GM18861 (cell line): ENCODE measurements at regions not wholly inside any gene's neighbourhood (a gene's known extent, or its start where the extent isn't known, plus 50 kb on each side); places are given as distances from the start of the nearest gene placed in this dataset.
"Not testable (repeated sequence)": the region's sequence is repeated elsewhere in the genome, so short reads cannot be mapped to it uniquely, and the experiment has no call there.

Source experiments
- ATAC-seq: cut with Tn5 transposase; IDR thresholded peaks from one replicate; pipeline ENCODE4 v1.9.1; 2021; ENCODE audit not compliant: unreplicated experiment

DNA sequence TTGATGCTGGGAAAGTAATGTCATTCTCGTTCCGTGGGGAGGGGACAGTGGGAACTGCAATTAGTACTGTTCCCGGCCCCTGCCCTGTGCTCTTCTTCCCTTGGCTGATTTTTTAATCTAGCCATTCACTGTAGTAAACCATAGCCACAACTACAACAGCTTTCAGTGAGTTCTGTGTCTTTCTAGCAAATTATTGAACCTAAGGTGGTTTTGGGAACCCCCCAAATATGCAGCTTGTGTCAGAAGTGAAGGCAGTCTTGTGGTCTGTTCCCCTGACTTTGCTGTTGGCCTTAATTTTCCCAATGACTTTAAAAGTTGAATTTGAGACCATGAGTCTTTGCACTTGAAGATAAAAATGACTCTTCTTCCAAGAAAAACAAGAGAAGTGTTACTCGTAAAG, 114.3 kb upstream of the ETV6 start:
- ATAC-seq: no peak

DNA sequence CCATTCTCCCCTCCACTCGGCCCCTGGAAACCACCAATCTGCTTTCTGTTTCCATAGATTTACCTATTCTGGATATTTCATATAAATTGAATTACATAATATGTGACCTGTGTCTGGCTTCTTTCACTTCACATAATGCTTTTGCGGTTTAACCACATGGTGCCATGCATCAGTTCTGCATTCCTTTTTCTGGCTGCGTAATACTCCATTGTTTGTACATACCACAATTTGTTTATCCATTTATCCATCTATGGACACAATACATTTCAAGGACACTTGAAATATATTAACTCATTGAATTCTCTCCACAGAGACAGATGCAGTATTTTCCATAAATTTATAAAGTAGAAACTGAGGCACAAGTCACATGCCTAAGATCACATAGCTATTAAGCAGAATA, 110.3 kb upstream of the ETV6 start:
- no peak for ATAC-seq

DNA sequence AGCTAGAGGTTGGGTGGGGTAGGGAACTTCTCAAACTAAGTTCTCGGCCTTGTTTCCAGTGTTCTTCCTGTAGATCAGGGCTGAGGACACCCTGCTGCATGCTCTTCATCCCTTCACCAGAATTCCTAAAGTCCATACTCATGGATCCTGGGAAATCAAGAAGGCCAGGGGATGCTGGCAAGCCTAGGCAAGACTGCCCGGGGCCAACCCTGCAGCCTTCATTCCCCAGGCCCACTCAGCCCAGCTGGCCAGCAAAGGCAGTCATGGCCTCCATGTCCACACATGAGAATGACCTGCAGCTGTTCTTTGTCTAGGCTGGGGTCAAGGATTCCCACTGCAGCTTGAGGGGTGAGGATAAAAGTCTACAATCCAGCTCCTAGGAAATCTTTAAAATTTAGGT, 109.3 kb upstream of the ETV6 start:
- no peak for ATAC-seq

DNA sequence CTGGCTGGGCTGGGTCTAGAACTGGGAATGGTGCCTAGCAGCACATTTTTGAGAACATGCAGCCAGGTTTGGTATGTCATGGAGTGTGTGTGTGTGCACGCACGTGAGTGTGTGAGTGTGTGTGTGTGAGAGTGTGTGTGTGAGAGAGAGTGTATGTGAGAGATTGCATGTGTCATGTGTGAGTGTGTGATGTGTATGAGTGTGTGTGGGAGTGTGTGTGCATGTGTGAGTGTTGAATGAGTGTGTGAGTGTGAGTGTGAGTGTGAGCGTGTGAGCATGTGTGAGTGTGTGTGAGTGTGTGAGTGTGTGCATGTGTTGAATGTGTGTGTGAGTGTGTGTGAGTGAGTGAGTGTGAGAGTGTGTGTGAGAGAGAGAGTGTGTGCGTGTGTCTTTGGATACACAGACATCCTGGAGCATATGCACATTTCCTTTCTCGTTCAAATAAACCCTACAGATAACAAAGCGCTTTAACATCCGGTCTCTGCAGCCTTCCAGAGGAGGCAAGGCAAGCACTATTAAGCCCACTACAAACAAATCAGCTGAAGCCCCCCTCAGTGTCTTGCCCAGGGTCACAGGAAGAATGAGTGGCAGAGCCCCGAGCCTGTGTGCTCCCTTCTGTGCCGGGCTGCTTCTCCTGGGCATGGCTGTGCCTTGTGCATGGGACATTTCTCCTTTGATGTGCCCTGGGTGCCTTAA, 108.7 kb upstream of the ETV6 start:
- no peak for ATAC-seq

DNA sequence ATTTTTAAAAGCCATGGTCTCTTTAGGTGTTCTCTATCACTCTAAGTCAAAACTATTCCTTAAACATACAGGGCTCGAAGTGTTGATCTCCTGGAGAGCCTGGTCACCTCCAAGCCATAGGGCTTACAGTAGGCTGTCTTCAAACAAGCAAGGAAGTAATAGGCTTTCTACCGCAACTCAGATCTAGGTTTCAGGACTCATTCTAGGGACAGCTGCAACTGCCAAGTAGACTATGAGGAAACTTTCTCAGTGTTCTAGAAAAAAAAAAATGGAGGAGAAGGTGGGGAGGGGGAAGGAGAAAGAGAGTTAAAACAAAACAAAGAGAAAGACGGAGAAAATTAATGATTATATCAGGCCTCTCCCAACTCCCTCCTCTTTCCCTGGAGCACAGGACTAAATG, 106.9 kb upstream of the ETV6 start:
- ATAC-seq: no peak

DNA sequence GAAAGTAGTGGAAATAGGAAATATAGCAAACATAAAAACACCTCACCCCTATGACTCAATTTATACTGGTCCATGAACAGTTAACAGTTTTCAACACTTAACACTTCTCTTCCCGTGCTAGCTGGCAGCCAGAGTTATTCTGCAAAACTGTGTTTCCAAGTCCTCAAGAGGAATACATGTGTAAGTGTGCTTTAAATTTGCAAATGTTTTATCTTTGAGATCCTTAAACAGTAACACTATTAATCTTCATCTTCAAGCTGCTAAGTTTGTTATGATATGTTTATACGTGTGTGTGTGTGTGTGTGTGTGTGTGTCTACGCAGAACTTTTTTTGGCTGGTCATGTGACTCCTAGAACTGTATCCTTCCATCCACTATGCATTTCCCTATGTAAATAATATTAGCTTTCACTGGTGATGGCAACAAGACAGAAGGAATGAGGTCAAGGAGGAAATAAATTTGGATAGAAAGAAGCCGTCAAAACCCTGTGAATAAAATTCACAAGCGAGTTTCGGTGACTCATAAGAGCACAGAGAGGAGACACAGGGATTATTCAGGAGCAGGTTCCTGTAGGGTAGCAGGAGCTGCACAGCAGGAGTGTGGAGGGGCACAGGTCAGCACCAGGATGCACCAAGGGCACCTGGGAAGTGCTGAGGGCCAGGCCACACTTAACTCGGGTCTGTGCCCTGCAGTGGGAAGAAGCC, 105.9 kb upstream of the ETV6 start:
- ATAC-seq: no peak

DNA sequence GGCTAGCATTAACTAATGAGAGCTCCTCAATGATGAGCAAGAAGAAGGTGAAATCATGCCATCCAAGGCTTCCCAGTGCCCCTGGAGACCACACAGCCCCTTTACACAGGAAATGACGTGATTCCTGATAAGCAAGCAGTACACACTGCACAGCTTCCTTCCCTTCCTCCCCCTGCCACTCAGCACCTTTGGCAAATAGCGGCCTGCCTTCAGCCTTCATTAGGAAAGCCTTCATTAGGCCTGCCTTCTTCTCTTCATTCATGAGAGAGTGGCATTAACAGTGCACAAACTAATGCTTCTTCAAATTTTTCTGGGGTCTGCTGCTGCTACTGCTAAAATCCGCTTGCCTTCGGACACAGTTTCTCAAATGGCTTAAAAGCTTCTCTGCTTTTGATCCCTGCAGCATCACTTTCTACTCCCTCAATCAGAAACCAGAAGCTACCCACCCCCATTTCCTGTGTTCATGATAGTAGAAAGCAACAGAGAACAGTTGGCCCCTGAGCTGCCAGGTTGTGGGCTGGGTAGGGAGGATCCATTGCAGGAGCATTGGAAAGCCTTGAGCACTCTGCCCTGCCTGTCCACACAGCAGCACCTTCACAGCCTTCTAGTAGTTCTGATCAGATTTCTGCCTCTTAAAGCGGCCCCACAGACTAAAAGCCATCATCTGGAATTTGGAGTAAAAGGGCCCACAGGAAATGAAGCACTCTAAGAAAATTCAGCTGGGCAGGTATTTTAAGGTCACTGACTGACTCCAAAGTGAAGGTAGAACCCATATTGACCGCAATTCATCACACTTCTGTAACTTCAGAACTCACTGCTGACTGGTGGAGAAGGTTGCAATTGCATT, 103.8 kb upstream of the ETV6 start:
- peak; percentile 73 for ATAC-seq

DNA sequence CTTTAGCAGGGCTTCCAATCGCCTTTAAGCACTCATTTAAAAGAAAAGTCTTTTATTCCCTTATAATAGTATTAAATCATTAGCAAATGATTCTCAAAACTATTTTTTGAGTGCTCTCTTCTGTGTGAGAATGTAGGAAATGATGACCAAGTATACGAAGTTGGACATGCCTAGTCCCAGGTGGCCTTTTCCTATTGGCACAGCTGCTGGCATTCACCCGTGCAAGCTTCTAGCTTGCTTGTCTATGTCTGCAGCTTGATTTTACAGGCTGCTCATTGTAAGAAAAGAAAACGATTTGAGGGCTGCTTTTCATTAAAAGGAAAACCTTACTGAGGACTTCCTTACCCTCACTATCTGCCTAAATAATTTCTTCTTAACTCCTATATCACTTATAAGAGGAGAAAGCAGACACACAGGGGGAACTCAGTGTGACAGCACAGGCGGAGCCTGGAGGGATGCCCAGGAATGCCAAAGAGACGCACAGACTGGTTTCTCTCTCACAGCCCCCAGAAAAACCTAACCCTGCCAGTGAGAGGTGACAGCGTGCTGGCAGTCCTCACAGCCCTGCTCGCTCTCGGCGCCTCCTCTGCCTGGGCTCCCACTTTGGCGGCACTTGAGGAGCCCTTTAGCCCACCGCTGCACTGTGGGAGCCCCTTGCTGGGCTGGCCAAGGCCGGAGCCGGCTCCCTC, 102.7 kb upstream of the ETV6 start:
- not testable (repeated sequence) for ATAC-seq

DNA sequence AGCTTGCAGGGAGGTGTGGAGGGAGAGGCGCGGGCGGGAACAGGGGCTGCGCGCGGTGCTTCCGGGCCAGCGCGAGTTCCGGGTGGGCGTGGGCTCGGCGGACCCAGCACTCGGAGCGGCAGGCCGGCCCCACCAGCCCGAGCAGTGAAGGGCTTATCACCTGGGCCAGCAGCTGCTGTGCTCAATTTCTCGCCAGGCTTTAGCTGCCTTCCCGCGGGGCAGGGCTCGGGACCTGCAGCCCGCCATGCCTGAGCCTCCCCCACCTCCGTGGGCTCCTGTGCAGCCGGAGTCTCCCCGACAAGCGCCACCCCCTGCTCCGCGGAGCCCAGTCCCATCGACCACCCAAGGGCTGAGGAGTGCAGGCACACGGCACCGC, 102.2 kb upstream of the ETV6 start:
- not testable (repeated sequence) for ATAC-seq

DNA sequence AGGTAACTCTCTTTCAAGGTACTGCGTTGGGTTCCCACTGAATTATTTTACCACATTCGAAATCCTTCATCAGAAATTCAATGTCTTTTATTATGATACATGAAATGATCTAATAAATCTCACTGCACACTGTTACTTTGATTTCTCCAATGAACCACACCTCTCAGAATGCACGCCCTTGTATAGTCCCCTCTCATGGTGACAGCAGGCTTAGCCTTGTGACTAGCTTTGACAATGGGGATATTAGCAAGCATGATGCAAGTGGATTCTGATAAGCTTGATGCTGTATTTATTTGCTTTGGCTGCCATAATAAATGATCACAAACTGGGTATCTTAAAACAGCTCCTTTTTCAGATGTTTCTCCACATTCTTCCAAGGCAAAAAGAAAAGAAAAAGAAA, 100.4 kb upstream of the ETV6 start:
- no peak for ATAC-seq

DNA sequence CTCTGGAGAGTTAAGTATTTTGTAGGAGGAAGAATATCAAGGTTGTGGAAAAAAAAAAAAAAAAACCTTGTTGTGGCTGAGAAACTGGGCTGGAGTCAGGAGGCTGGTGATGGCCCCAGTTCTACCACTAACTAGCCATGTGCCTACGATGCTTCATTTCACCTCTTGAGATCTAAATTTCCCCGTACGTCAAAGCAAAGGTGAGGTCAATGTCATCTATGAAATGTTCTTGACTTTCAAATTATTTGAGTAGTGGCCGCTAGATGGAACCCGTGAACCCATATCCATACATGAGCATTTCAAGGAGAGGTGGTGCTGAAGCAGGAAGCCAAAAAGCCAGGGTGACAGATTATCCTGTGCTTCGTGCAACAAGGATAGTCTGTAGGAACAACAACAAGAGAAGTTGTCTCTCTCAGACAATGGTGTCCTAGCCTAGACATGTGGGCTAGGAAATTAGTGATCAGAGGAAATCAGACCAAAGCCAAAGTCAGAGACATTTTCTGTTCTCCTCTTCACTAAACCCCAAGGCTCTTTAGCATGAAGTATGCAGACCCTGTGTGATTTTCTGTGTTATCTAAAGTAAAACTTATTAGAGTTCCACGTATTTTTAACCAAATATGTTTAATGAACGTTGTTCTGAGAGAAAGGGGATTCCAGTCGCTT, 95.5 kb upstream of the ETV6 start:
- ATAC-seq: peak; percentile 63

DNA sequence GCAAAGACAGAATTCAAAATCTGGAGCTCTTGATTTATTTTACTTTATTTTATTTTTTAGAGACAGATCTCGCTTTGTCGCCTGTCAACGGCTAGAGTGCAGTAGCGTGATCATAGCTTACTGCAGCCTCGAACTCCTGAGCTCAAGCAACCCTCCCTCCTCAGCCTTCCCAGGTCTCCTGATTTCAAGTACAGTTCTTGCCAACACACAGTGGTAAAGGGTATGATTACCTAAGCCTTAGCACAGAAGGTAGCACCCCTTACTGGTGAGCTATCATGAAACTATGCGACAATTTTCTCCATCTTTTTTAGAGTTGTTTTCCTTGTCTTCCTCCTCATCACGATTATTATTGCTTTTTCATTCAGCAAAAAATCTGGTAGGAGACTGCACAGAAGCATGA, 94.3 kb upstream of the ETV6 start:
- no peak for ATAC-seq

DNA sequence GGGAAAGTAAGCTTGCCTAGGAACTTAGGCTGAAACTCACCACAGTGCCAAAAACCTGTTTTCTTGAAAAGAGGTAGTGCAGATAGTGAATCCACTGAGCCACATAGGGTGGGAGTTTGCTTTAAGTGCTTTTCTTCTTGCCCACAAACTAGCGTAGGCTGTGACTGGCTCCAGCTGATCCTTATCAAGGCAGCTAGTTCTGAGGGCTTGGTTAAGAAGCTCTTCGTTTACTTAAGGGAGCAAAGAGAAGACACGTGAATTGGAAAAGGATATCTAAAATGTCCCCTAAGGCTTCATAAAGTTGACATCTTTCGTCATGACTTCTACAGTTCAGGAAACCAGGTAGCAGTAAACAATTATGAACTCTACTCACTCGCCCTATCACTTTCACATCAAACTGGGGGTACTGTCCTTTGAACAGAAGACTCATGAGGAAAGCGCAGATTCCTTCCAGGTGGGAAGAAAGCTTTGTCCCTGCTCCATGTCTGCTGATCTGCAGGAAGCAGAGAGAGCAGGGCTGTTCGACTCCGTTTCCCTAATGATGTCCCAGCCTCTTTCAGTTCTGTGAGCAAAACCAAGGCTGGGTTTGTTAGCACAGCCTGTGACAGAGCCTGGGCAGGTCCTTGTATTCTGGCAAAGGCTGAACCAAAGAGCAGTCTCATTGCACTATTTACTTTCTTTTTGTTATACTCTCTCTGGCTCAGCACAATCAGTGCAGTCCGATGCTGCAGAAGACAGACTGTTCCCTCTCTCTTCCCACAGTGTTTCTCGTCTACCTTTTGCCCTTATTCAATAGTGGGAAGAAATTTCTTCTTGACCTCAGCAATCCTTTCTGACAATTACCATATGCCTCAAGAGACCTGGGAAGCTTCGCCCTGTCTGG, 93.5 kb upstream of the ETV6 start:
- ATAC-seq: no peak

DNA sequence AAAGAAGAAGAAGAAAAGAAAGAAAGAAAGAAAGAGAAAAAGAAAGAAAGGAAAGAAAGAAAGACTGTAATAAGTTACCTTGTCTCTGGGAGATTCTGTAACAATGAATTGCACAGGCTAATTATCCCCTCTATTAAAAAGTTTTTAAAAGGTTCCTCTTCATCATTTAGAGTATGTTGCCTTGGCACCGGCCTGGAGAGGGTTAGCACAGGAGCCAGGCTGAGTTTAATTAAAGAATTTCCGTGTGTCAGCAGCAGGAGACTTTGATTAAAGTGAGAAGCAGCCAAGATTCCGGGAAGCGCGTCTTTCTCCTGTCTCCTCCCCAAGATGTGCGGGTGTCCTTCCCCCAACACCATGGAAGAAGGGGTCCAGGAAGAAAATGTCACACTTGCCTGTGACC, 92.8 kb upstream of the ETV6 start:
- no peak for ATAC-seq

DNA sequence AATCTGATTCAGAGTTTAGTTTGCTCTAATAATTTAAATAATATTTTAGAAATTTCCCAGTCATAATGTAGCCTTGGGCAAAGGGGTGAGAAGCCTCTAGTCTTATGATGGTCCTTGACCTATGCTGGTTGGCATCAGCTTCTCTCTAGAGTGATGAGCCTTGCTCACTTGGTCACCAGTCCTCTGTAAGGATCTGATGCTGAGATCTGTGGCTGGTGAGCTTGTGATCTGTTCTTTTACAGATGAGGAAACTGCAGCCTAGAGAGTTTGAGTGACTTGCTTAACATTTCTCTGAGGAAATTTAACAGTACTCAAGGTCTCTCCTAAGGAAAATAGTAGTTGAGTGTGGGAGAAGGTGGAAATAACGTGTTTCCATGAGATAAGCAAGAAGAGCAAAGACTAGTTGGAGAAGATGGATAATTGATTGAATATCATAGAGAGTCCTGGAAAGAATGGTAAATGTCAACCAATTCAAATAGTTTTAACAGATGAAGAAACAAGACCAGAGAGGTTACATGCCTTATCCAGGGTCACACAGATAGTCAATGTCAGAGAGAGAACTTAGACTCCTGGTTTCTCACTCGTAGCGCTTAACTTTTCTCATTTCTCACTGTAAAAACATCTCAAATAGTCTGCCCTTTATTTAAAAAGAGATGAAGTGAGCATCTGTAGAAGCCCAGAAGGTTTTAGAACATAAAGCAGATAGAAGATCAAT, 89.7 kb upstream of the ETV6 start:
- no peak for ATAC-seq

DNA sequence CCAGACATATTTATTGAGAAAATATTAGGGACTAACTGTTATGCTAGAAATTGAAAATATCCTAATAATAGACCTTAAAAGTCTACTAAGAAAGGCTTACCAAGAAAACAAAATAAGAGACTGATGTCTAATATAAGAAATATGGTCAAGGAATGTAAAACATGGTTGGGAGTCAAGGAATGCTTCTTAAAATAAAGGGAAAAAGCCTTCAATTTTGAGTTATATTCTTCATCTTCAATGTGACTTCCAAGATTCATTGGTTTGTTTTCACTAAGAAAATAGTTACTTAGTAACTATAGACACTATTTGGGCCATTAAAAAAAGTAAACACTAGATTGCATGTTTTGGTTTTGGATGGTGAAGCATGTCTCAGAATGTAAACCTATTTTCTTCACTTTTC, 88.1 kb upstream of the ETV6 start:
- ATAC-seq: no peak

DNA sequence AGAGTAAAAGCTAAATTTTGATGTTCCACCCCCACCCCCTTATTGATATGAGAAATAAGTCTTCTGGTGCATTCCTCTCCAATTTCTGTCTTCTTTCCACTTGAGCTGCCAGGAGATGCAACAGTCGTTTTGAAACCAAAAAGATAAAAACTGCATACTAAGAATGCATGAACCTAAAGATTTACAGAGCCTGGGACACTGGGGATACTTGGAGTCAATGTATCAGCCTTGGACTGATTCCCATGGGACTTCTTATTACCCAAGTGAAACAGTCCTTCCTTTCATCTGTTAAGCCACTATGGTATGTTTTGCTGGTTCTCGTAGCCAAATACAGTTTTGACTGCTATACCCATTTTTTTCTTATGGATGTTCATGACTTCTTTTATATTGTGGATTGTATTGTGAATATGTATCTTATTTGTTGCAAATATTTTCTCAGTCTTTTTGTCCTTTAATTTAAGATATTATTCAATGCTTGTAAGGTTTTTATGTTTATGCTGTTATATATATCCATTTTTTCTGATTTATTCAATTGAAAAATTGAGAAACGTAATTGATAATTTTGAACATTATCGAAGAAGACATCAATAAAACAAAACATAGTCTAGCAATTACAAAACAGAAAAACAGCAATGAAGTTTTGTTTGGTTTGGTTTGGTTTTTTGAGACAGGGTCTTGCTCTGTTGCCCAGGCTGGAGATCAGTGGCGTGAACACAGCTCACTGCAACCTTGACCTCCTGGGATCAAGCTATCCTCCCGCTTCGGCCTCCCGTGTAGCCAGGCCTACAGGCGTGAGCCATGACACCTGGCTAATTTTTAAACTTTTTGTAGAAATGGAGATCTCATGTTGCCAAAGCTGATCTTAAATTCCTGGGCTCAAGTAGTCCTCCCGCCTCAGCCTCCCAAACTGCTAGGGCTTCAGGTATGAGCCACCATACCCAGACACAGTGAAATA, 85.4 kb upstream of the ETV6 start:
- no peak for ATAC-seq

DNA sequence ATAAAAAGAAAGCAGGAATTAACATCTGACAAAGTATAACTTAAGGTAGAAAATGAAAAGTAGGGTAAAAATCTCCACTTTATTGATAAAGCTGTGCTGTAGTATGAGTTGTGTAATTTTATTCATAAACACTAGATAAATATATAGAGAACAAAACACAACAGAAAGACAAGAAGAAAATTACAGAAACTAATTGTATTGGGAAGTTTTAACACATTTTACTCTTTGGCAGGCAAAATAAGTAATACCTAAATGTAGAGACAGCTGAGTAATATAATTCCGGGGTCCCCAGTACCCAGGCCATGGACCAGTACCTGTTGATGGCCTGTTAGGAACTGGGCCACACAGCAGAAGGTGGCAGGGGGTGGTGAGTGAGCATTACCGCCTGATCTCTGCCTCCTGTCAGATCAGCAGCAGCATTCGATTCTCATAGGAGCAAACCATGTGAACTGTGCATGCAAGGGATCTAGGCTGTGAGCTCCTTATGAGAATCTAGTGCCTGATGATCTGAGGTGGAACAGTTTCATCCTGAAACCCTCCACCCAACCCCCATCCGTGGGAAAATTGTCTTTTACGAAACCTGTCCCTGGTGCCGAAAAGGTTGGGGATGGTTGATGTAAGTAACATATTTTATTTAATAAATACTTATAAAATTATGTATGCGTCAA, 84.4 kb upstream of the ETV6 start:
- ATAC-seq: no peak
